Fibroblast of villous mesenchyme (primary cell): ENCODE measurements at regions not wholly inside any gene's neighbourhood (a gene's known extent, or its start where the extent isn't known, plus 50 kb on each side); places are given as distances from the start of the nearest gene placed in this dataset.

ENCODE experiments used
- DNase-seq: peaks from one replicate; pipeline ENCODE4 v3.0.0-alpha.2; 2010; ENCODE audit warnings: low read depth
- H3K4me3 ChIP-seq: 2 replicates; pipeline ENCODE4 v1.5.1; 2011; ENCODE audit warnings: low read depth, mild to moderate bottlenecking, low read length
- TF ChIP-seq, protein P1 (sequence below): IDR thresholded peaks from 2 replicates; pipeline ENCODE4 v1.5.1; 2012; ENCODE audit warnings: low read depth, mild to moderate bottlenecking, low read length; ENCODE audit not compliant: insufficient read depth

DNA sequence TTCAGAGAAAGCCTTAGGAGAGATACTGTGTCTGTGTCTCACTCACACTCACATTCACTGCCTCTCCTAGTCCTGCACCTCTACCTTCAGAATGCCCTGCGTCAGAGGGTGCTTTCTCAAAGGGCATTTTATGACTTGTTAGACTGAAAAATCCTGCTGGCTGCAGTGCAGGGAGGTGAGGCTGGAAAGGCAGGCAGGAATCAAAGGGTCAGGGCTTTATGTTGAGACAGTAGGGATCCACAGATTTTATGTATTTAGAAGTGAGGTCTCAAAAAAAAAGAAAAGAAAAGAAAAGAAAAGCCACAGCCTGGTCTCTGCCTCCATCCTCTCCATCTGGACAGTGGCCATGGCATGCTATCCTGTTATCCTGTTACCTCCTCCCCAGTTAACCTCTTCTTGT is 936.0 kb upstream of the SLC10A2 start:
- TF ChIP-seq, protein P1, sequence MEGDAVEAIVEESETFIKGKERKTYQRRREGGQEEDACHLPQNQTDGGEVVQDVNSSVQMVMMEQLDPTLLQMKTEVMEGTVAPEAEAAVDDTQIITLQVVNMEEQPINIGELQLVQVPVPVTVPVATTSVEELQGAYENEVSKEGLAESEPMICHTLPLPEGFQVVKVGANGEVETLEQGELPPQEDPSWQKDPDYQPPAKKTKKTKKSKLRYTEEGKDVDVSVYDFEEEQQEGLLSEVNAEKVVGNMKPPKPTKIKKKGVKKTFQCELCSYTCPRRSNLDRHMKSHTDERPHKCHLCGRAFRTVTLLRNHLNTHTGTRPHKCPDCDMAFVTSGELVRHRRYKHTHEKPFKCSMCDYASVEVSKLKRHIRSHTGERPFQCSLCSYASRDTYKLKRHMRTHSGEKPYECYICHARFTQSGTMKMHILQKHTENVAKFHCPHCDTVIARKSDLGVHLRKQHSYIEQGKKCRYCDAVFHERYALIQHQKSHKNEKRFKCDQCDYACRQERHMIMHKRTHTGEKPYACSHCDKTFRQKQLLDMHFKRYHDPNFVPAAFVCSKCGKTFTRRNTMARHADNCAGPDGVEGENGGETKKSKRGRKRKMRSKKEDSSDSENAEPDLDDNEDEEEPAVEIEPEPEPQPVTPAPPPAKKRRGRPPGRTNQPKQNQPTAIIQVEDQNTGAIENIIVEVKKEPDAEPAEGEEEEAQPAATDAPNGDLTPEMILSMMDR = no peak
- no peak for DNase-seq
- H3K4me3 ChIP-seq = no peak overlapping the region

- DNase-seq = no peak
- TF ChIP-seq, protein P1 = no peak
Measured at GRCh38 chr13:104001766-104002165, 935.5 kb upstream of the SLC10A2 start.

DNA sequence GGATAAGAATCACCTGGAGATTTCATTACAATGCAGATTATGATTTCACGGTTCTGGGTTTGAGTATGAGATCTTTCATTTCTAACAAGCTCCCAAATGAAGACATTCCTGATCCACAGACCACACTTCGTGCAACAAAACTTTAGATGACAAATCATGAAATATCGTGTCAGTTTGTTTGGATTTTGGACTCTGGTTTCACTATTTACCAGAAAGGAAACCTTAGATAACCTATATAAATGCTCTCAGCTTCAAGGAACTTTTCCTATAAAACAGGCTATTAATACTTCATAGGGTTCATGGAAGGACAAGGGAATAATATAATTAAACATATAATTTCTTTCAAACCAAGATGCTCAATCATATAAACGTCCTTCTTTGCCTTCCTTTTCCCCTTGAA is 930.5 kb upstream of the SLC10A2 start:
- TF ChIP-seq, protein P1 = no peak
- no peak for DNase-seq
- H3K4me3 ChIP-seq = no peak overlapping the region

More at GRCh38 chr13:104001766-104002165, 935.5 kb upstream of the SLC10A2 start:
- no peak overlapping the region for H3K4me3 ChIP-seq

GRCh38 chr13:103983948-103984347 is 917.7 kb upstream of the SLC10A2 start:
- DNase-seq = no peak
- no peak overlapping the region for H3K4me3 ChIP-seq
- TF ChIP-seq, protein P1 = no peak

- TF ChIP-seq, protein P1 = no peak
- no peak for DNase-seq
Measured at GRCh38 chr13:103976371-103976770, 910.2 kb upstream of the SLC10A2 start.

GRCh38 chr13:103973740-103974139 is 907.5 kb upstream of the SLC10A2 start:
- no peak overlapping the region for H3K4me3 ChIP-seq
- TF ChIP-seq, protein P1 = no peak
- no peak for DNase-seq

More at GRCh38 chr13:103976371-103976770, 910.2 kb upstream of the SLC10A2 start:
- no peak overlapping the region for H3K4me3 ChIP-seq

- H3K4me3 ChIP-seq = no peak overlapping the region
- DNase-seq = no peak
- TF ChIP-seq, protein P1 = no peak
Measured at GRCh38 chr13:103969520-103970050, 903.4 kb upstream of the SLC10A2 start.
